ENCODE measurements at regions not wholly inside any gene's neighbourhood (a gene's known extent, or its start where the extent isn't known, plus 50 kb on each side); places are given as distances from the start of the nearest gene placed in this dataset.

- intact Hi-C loops (cut with DNase I, micrococcal nuclease), result no loop called here
- Histone ChIP-seq H3K4me1 (ENCODE audit: low read depth) (peaks cover 8% of the 10 kb centered on the region), H3K4me3 (no peak overlapping the region), H3K9me3 (no peaks in the 10 kb centered on the region), H3K36me3 (ENCODE audit: low read depth) (no peaks in the 10 kb centered on the region)
- no peak for TF ChIP-seq CTCF (IDR thresholded peaks at IDR 0.05)
- DNase-seq (no peak), ATAC-seq (no peak)
Measured at GRCh38 chr20:11451793-11452291, 465.9 kb upstream of the BTBD3 start.

DNA sequence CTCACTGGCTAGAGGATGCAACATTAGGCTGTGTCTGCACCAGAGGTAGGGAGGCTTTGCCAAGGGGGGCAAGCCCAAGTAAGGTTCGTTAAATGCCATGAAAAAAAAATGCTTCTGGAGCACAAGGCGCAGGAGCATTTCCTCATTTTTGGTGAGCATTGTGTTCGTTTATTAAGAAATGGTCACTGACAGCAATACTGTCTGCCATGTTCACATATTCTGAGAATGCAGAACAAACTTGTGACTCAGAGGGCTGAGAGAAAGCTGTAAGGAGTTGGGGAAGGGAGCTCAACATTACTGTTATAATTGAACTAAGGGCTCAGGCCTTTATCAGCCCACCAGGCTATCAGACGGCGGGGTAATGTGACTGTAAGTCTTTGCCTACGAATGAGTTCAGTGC, 465.4 kb upstream of the BTBD3 start:
- intact Hi-C loops (cut with DNase I, micrococcal nuclease), result no loop called here
- no peaks in the 10 kb centered on the region for H3K9me3 ChIP-seq
- ATAC-seq (no peak), DNase-seq (no peak)
- H3K36me3 ChIP-seq (ENCODE audit: low read depth), result no peaks in the 10 kb centered on the region
- TF ChIP-seq CTCF (IDR thresholded peaks at IDR 0.05), result no peak
- peaks cover 8% of the 10 kb centered on the region for H3K4me1 ChIP-seq (ENCODE audit: low read depth)
- no peak overlapping the region for H3K4me3 ChIP-seq

DNA sequence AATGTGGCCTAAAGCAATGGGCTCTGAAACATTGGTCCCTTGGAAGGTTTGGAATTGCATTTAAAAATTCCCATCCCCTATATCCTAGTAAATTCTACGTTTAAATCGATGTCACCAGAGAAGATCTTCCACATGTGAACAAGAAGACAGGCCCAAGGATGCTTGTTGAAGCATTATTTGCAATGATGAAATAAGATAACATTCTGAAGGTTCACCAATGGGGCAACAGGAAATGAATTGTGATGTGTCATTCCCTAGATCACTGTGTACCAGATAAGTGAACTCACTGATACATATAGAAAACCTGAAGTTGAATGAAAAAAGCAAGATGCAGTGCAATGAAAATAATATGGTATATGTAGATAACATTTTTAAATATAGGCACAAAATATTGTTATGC, 464.3 kb upstream of the BTBD3 start:
- Histone ChIP-seq H3K4me3 (no peak overlapping the region), H3K9me3 (no peaks in the 10 kb centered on the region), H3K36me3 (ENCODE audit: low read depth) (no peaks in the 10 kb centered on the region), H3K4me1 (ENCODE audit: low read depth) (peaks cover 8% of the 10 kb centered on the region)
- ATAC-seq (no peak), DNase-seq (no peak)
- intact Hi-C loops (cut with DNase I, micrococcal nuclease), result no loop called here
- TF ChIP-seq CTCF (IDR thresholded peaks at IDR 0.05), result no peak

DNA sequence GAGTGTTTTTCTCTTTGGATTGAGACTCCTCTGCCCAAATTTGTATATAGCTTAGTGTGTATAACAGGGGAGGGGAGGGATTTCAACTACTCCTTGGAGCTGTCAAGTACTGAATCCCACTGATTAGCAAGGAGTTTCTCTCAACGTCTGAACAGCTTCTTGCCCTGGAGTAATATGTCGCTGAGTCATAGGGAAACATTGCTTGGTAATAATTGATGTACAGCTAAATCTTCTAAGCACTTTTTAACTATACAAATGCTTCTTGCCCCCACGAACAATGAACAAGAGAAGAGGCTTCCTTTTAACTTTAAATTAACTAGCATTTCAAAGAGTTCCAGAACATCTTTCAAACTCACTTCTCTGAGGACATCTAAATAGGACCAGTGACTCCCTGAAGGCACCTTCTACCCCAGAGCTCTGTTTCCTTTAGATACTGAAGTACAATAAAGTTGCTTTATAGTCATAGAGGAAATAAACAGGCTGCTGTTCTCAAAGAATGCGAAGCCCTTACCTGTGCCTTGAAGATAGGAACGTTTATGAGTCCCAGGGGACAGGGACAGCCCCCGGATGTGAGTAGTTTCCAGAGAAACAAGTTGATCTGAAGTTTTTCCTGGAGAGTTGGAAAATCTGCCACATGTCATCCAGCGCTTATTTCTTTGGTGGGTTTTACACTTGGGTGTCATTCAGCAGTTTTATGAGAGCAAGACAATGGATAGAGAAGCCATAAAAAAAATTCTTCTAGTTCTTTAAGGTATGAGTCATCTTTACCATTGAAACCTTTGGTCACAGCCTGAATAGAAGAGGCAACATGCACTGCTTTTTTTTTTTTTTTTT, 462.5 kb upstream of the BTBD3 start:
- Histone ChIP-seq H3K4me1 (ENCODE audit: low read depth) (peaks cover 8% of the 10 kb centered on the region), H3K36me3 (ENCODE audit: low read depth) (no peaks in the 10 kb centered on the region), H3K4me3 (no peak overlapping the region), H3K9me3 (no peaks in the 10 kb centered on the region)
- intact Hi-C loops (cut with DNase I, micrococcal nuclease), result no loop called here
- ATAC-seq (peak; percentile 87), DNase-seq (peak in 2 of 3 donors; percentile 30 to 35)
- no peak for TF ChIP-seq CTCF (IDR thresholded peaks at IDR 0.05)

- intact Hi-C loops (cut with DNase I, micrococcal nuclease), result no loop called here
- ATAC-seq (no peak), DNase-seq (no peak)
- TF ChIP-seq CTCF (IDR thresholded peaks at IDR 0.05), result no peak
- Histone ChIP-seq H3K36me3 (ENCODE audit: low read depth) (no peaks in the 10 kb centered on the region), H3K4me3 (no peak overlapping the region), H3K4me1 (ENCODE audit: low read depth) (peaks cover 8% of the 10 kb centered on the region), H3K9me3 (no peaks in the 10 kb centered on the region)
Measured at GRCh38 chr20:11457488-11457887, 460.2 kb upstream of the BTBD3 start.

Data from mucosa of descending colon (tissue), 3 donors.